Peyer's patch (tissue), 4 donors: ENCODE measurements at regions not wholly inside any gene's neighbourhood (a gene's known extent, or its start where the extent isn't known, plus 50 kb on each side); places are given as distances from the start of the nearest gene placed in this dataset.
A peak's percentile ranks its signal among the peaks of the same experiment; 100 is the strongest.

Experiments
- DNase-seq, 3 donors: peaks; one replicate each; pipeline ENCODE4 v3.0.0-alpha.2; 2017 to 2019
- H3K27ac ChIP-seq, 4 donors: fragments of 200-600 bp; sonication (generic); one replicate each; pipeline ENCODE4 v1.5.1; 2016 to 2019
- H3K27me3 ChIP-seq, 2 donors: fragments of 200-600 bp; sonication (generic); one replicate each; pipeline ENCODE4 v1.5.1; 2019
- H3K36me3 ChIP-seq, 3 donors: fragments of 200-600 bp; sonication (generic); one replicate each; pipeline ENCODE4 v1.5.1; 2016 to 2019
- H3K4me1 ChIP-seq, 4 donors: fragments of 200-600 bp; sonication (generic); one replicate each; pipeline ENCODE4 v1.5.1; 2016 to 2019
- H3K4me3 ChIP-seq, 4 donors: fragments of 200-600 bp; sonication (generic); 1 replicate in 3 of 4; 2 replicates in 1 of 4; pipeline ENCODE4 v1.5.1; 2016 to 2019; ENCODE audit warnings: mild to moderate bottlenecking in 1 of 4
- H3K9me3 ChIP-seq, 4 donors: fragments of 200-600 bp; sonication (generic); one replicate each; pipeline ENCODE4 v1.5.1; 2016 to 2019; ENCODE audit warnings: mild to moderate bottlenecking in 1 of 4
- CTCF ChIP-seq, 6 experiments: fragments of 450-650 bp in 4 of 6; fragments of 200-600 bp in 2 of 6; sonication (generic) in 1 of 6; IDR thresholded peaks; one replicate each; pipeline ENCODE4 v1.5.1; 2017 to 2019; ENCODE audit warnings: antibody characterized with exemption in 6 of 6, mild to moderate bottlenecking in 3 of 6, moderate library complexity in 1 of 6
- POLR2A ChIP-seq, 2 donors: fragments of 450-650 bp; IDR thresholded peaks; one replicate each; pipeline ENCODE4 v1.5.1; 2017; ENCODE audit warnings: antibody characterized with exemption in 2 of 2, mild to moderate bottlenecking in 2 of 2, moderate library complexity in 2 of 2

- H3K27me3 ChIP-seq: no peaks in the 10 kb centered on the region
- no peak for DNase-seq
- H3K9me3 ChIP-seq: no peaks in the 10 kb centered on the region
- H3K36me3 ChIP-seq: no peaks in the 10 kb centered on the region
- no peak overlapping the region for H3K27ac ChIP-seq
- no peak for TF ChIP-seq POLR2A (IDR thresholded peaks at IDR 0.05)
- TF ChIP-seq CTCF (IDR thresholded peaks at IDR 0.05): no peak
- H3K4me3 ChIP-seq: no peak overlapping the region
- H3K4me1 ChIP-seq: peaks cover 0 to 4% (median 0%) of the 10 kb centered on the region in 4 donors
Observed at GRCh38 chr5:147093138-147093537, 141.7 kb upstream of the STK32A start.

GRCh38 chr5:147095740-147096139 lies 139.1 kb upstream of the STK32A start:
- Histone ChIP-seq H3K27ac (no peak overlapping the region), H3K4me3 (no peak overlapping the region), H3K9me3 (no peaks in the 10 kb centered on the region), H3K4me1 (peaks cover 0 to 6% (median 0%) of the 10 kb centered on the region in 4 donors), H3K36me3 (no peaks in the 10 kb centered on the region), H3K27me3 (no peaks in the 10 kb centered on the region)
- TF ChIP-seq CTCF (IDR thresholded peaks at IDR 0.05) (no peak), POLR2A (IDR thresholded peaks at IDR 0.05) (no peak)
- DNase-seq: no peak

- Histone ChIP-seq H3K4me3 (no peak overlapping the region), H3K36me3 (no peaks in the 10 kb centered on the region), H3K27ac (no peak overlapping the region), H3K9me3 (no peaks in the 10 kb centered on the region), H3K4me1 (peaks cover 0 to 6% (median 0%) of the 10 kb centered on the region in 4 donors), H3K27me3 (no peaks in the 10 kb centered on the region)
- peak in 1 of 3 donors; percentile 65 for DNase-seq
- TF ChIP-seq POLR2A (IDR thresholded peaks at IDR 0.05) (no peak), CTCF (IDR thresholded peaks at IDR 0.05) (peak in 4 of 6 experiments; percentile 27 to 68 (median 62))
Observed at GRCh38 chr5:147098233-147098790, 136.5 kb upstream of the STK32A start.

GRCh38 chr5:147101659-147102369 lies 133.0 kb upstream of the STK32A start:
- peaks cover 0 to 6% (median 0%) of the 10 kb centered on the region in 4 donors for H3K4me1 ChIP-seq
- TF ChIP-seq CTCF (IDR thresholded peaks at IDR 0.05) (no peak), POLR2A (IDR thresholded peaks at IDR 0.05) (no peak)
- H3K36me3 ChIP-seq: no peaks in the 10 kb centered on the region

GRCh38 chr5:147112899-147113298 lies 121.9 kb upstream of the STK32A start:
- Histone ChIP-seq H3K36me3 (no peaks in the 10 kb centered on the region), H3K4me1 (no peaks in the 10 kb centered on the region), H3K27ac (no peak overlapping the region), H3K9me3 (no peaks in the 10 kb centered on the region), H3K4me3 (no peak overlapping the region), H3K27me3 (no peaks in the 10 kb centered on the region)
- DNase-seq: no peak
- TF ChIP-seq CTCF (IDR thresholded peaks at IDR 0.05): no peak
- no peak for TF ChIP-seq POLR2A (IDR thresholded peaks at IDR 0.05)

More at GRCh38 chr5:147101659-147102369, 133.0 kb upstream of the STK32A start:
- Histone ChIP-seq H3K27ac (no peak overlapping the region), H3K27me3 (no peaks in the 10 kb centered on the region), H3K4me3 (no peak overlapping the region), H3K9me3 (no peaks in the 10 kb centered on the region)
- no peak for DNase-seq
